Activated CD8-positive, alpha-beta memory T cell treated with anti-CD3 and anti-CD28 coated beads, Interleukin-2, amount 50 U/mL, for 48 hours (primary cell): ENCODE measurements at regions not wholly inside any gene's neighbourhood (a gene's known extent, or its start where the extent isn't known, plus 50 kb on each side); places are given as distances from the start of the nearest gene placed in this dataset.
"Not testable (repeated sequence)": the region's sequence is repeated elsewhere in the genome, so short reads cannot be mapped to it uniquely, and the experiment has no call there.

Experiments used
- DNase-seq: peaks from one replicate; pipeline ENCODE4 v3.0.0-alpha.2; 2020

DNA sequence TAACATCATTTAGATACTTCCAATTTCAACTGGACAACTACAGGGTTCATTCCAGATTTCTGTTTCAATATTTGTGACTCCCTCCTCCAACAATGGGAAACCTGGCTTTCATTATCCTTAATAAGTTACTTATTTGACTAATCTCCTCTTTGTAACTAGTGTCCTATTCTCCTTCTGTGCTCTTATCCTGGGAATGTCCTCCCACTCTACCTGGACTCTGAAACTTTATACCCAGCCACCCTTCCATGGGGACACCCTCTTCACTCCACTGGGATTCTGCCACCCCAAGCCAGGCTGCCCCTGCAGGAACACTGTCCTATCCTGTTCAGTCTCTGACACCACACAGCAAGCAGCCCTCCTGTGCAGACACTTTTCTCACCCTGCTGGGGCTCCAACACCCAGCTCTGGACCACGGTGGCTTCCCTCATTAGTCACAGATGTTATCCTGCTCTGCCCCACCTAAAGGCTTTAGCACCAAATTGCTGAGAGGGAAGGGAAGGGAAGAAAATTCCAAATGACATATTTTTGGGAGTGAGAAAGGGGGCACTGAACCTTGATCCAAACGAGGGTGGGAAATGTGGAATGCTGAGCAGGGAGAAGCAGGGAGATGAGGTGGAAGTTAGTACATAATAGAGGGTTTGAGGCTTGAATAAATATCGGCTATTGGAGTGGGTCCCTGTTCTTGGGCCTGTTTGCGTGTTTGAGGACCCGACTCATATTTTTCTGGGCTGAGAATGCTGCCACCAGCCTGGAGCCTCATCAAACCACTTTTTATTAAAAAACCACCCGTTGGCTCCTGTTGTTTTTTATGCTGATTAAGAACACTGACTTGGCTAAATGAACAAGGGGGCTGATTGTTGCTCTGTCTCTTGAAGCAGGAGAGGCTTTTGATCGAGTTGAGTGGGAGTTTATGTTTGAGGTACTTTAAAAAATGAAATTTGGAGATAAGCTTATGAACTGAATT lies 54.0 kb upstream of the AKIRIN2 start:
- no peak for DNase-seq

DNA sequence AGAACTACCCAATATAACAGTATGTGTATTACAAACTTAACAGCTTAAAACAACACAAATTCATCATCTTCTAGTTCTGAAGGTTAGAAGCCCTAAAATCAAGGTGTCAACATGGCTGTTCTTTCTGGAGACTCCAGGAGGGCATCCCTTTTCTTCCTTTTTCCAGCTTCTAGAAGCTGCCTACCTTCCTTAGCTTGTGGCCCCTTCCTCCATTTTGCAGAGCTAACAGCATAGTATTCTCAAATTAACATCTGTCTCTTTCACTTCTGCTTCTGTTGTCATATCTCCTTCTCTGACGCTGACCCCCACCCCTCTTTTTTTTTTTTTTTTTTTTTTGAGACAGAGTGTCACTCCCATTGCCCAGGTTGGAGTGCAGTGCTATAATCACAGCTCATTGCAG lies 52.8 kb upstream of the AKIRIN2 start:
- no peak for DNase-seq

DNA sequence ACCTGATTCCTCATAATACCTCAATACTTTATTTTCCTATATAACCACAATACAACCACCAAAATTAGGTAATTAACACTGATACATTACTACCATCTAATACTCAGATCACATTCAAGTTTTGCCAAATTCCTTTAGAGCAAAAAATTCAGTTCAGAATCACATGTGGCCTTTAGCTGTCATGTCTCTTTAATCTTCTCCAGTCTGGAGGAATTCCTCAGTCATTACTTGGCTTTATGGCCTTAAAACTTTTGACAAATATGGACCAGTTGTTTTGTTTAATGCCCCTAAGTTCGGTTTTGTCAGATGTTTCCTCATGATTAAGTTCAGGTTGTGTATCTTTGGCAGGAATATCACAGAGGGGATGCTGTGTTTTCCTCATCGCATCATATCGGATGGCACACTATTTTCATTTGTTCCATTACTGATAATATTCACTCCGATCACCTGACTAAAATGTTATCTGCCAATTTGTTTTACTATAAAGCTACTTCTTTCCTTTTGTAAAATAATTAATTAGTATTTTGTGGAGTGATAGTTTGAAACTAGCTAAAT lies 51.2 kb upstream of the AKIRIN2 start:
- DNase-seq, result no peak

DNA sequence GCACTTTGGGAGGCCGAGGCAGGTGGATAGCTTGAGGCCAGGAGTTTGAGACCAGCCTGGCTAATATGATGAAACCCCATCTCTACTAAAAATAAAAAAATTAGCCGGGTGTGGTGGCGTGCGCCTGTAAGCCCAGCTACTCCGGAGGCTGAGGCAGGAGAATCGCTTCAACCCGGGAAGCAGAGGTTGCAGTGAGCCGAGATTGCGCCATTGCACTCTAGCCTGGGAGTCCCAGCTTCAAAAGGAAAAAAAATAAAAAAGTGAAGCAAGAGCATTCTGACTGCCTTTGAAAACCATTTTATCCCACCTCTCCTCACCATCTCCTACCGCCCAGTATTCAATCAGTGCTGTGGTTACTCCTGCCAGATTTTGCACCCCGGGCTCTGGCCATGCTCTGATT lies 50.5 kb upstream of the AKIRIN2 start:
- not testable (repeated sequence) for DNase-seq
